ENCODE measurements at regions not wholly inside any gene's neighbourhood (a gene's known extent, or its start where the extent isn't known, plus 50 kb on each side); places are given as distances from the start of the nearest gene placed in this dataset.
"Not testable (repeated sequence)": the region's sequence is repeated elsewhere in the genome, so short reads cannot be mapped to it uniquely, and the experiment has no call there.

- Histone ChIP-seq H3K9me2 (ENCODE audit: insufficient read depth, low read length) (no peaks in the 10 kb centered on the region), H3K27me3 (ENCODE audit: insufficient read depth, low read depth, low read length) (no peaks in the 10 kb centered on the region), H3K4me3 (ENCODE audit: low read length) (no peak overlapping the region), H3F3A (ENCODE audit: insufficient read depth, low read length, poor library complexity, severe bottlenecking) (no peaks in the 10 kb centered on the region), H3K79me2 (replicated peaks; ENCODE audit: insufficient read depth, low read length) (no peaks in the 10 kb centered on the region), H3K27ac (ENCODE audit: low read length) (no peak overlapping the region), H3K36me3 (ENCODE audit: insufficient read depth, low read length) (no peaks in the 10 kb centered on the region), H3K9ac (ENCODE audit: low read length) (no peak overlapping the region), H3K9me3 (ENCODE audit: low read length) (no peaks in the 10 kb centered on the region), H4K20me1 (ENCODE audit: insufficient read depth) (no peaks in the 10 kb centered on the region), H3K4me2 (ENCODE audit: low read length) (no peak overlapping the region), H2AFZ (ENCODE audit: low read depth, low read length) (no peak overlapping the region)
- TF ChIP-seq EP300 (conservative IDR thresholded peaks at IDR 0.05; ENCODE audit: poor library complexity, severe bottlenecking) (no peak), MXI1 (conservative IDR thresholded peaks at IDR 0.05; ENCODE audit: poor library complexity, severe bottlenecking) (no peak), RAD21 (conservative IDR thresholded peaks at IDR 0.05) (no peak), REST (IDR thresholded peaks at IDR 0.05; ENCODE audit: borderline replicate concordance) (no peak), CTCF (IDR thresholded peaks at IDR 0.05; ENCODE audit: poor library complexity, severe bottlenecking) (no peak), POLR2AphosphoS5 (IDR thresholded peaks at IDR 0.05) (no peak), SMC3 (conservative IDR thresholded peaks at IDR 0.05; ENCODE audit: poor library complexity) (no peak)
Observed at GRCh38 chr4:72208421-72209075, 176.7 kb downstream of the NPFFR2 start.

GRCh38 chr4:72209600-72209999 is 177.8 kb downstream of the NPFFR2 start:
- H4K20me1 ChIP-seq (ENCODE audit: insufficient read depth) = no peaks in the 10 kb centered on the region
- TF ChIP-seq MXI1 (conservative IDR thresholded peaks at IDR 0.05; ENCODE audit: poor library complexity, severe bottlenecking) (no peak), SMC3 (conservative IDR thresholded peaks at IDR 0.05; ENCODE audit: poor library complexity) (no peak), REST (IDR thresholded peaks at IDR 0.05; ENCODE audit: borderline replicate concordance) (no peak), EZH2 (IDR thresholded peaks at IDR 0.05; ENCODE audit: borderline replicate concordance, insufficient read depth, low read length, poor library complexity, severe bottlenecking) (no peak), RAD21 (conservative IDR thresholded peaks at IDR 0.05) (no peak), POLR2AphosphoS5 (IDR thresholded peaks at IDR 0.05) (no peak), CTCF (IDR thresholded peaks at IDR 0.05; ENCODE audit: poor library complexity, severe bottlenecking) (no peak), EP300 (conservative IDR thresholded peaks at IDR 0.05; ENCODE audit: poor library complexity, severe bottlenecking) (no peak), TAF1 (IDR thresholded peaks at IDR 0.05; ENCODE audit: low read depth) (no peak)
- no peaks in the 10 kb centered on the region for H3K36me3 ChIP-seq (ENCODE audit: insufficient read depth, low read length)
- no peak overlapping the region for H3K9ac ChIP-seq (ENCODE audit: low read length)
- H2AFZ ChIP-seq (ENCODE audit: low read depth, low read length) = no peak overlapping the region
- H3K4me2 ChIP-seq (ENCODE audit: low read length) = no peak overlapping the region
- no peaks in the 10 kb centered on the region for H3K27me3 ChIP-seq (ENCODE audit: insufficient read depth, low read depth, low read length)
- H3K27ac ChIP-seq (ENCODE audit: low read length) = no peak overlapping the region
- H3F3A ChIP-seq (ENCODE audit: insufficient read depth, low read length, poor library complexity, severe bottlenecking) = no peaks in the 10 kb centered on the region
- no peak overlapping the region for H3K4me3 ChIP-seq (ENCODE audit: low read length)
- no peaks in the 10 kb centered on the region for H3K79me2 ChIP-seq (replicated peaks; ENCODE audit: insufficient read depth, low read length)
- H3K9me2 ChIP-seq (ENCODE audit: insufficient read depth, low read length) = no peaks in the 10 kb centered on the region
- H3K9me3 ChIP-seq (ENCODE audit: low read length) = no peaks in the 10 kb centered on the region

- not testable (repeated sequence) for H3K4me3 ChIP-seq (ENCODE audit: low read length); H2AFZ ChIP-seq (ENCODE audit: low read depth, low read length); H4K20me1 ChIP-seq (ENCODE audit: insufficient read depth); H3K36me3 ChIP-seq (ENCODE audit: insufficient read depth, low read length); H3F3A ChIP-seq (ENCODE audit: insufficient read depth, low read length, poor library complexity, severe bottlenecking); H3K4me2 ChIP-seq (ENCODE audit: low read length); H3K27ac ChIP-seq (ENCODE audit: low read length); H3K9ac ChIP-seq (ENCODE audit: low read length); H3K9me3 ChIP-seq (ENCODE audit: low read length); H3K9me2 ChIP-seq (ENCODE audit: insufficient read depth, low read length); H3K79me2 ChIP-seq (replicated peaks; ENCODE audit: insufficient read depth, low read length); H3K27me3 ChIP-seq (ENCODE audit: insufficient read depth, low read depth, low read length)
Observed at GRCh38 chr4:72213763-72214162, 182.0 kb downstream of the NPFFR2 start.

All from neural cell (in vitro differentiated cells).